Left ventricle myocardium inferior (tissue), 1 donor: ENCODE measurements at regions not wholly inside any gene's neighbourhood (a gene's known extent, or its start where the extent isn't known, plus 50 kb on each side); places are given as distances from the start of the nearest gene placed in this dataset.

Experiments
- DNase-seq: peaks from one replicate; pipeline ENCODE4 v3.0.0-alpha.2; 2020
- H3K27ac ChIP-seq: fragments of 200-600 bp; replicated peaks from 2 replicates; pipeline ENCODE4 v1.8.0; 2021
- H3K27me3 ChIP-seq: fragments of 200-600 bp; 2 replicates; pipeline ENCODE4 v1.8.0; 2021; ENCODE audit warnings: low read depth
- H3K36me3 ChIP-seq: fragments of 200-600 bp; 2 replicates; pipeline ENCODE4 v1.8.0; 2021
- H3K4me1 ChIP-seq: fragments of 200-600 bp; 2 replicates; pipeline ENCODE4 v1.8.0; 2021
- H3K4me3 ChIP-seq: fragments of 200-600 bp; 2 replicates; pipeline ENCODE4 v1.8.0; 2021; ENCODE audit warnings: mild to moderate bottlenecking, moderate library complexity
- H3K9me3 ChIP-seq: fragments of 200-600 bp; replicated peaks from 2 replicates; pipeline ENCODE4 v1.8.0; 2021
- intact Hi-C: fragments of 100-400 bp; cut with micrococcal nuclease; formaldehyde crosslinking; loops from one replicate; pipeline ENCODE4 v1.11.0; 2022
- TF ChIP-seq, protein P1 (sequence below): fragments of 200-600 bp; IDR thresholded peaks from 2 replicates; pipeline ENCODE4 v1.8.0; 2021; ENCODE audit warnings: antibody characterized with exemption, mild to moderate bottlenecking, borderline replicate concordance
- donor health status: DM: no; HTN: yes; CAD: no; lungs with severe emphysema.

GRCh38 chr4:97367878-97368277, 775.4 kb downstream of the STPG2 start:
- H3K27ac ChIP-seq, result no peak overlapping the region
- no peaks in the 10 kb centered on the region for H3K36me3 ChIP-seq
- intact Hi-C loops, result no loop called here
- H3K4me3 ChIP-seq, result no peak overlapping the region
- TF ChIP-seq, protein P1, sequence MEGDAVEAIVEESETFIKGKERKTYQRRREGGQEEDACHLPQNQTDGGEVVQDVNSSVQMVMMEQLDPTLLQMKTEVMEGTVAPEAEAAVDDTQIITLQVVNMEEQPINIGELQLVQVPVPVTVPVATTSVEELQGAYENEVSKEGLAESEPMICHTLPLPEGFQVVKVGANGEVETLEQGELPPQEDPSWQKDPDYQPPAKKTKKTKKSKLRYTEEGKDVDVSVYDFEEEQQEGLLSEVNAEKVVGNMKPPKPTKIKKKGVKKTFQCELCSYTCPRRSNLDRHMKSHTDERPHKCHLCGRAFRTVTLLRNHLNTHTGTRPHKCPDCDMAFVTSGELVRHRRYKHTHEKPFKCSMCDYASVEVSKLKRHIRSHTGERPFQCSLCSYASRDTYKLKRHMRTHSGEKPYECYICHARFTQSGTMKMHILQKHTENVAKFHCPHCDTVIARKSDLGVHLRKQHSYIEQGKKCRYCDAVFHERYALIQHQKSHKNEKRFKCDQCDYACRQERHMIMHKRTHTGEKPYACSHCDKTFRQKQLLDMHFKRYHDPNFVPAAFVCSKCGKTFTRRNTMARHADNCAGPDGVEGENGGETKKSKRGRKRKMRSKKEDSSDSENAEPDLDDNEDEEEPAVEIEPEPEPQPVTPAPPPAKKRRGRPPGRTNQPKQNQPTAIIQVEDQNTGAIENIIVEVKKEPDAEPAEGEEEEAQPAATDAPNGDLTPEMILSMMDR, result no peak
- no peaks in the 10 kb centered on the region for H3K27me3 ChIP-seq
- peaks cover 20% of the 10 kb centered on the region for H3K9me3 ChIP-seq
- no peaks in the 10 kb centered on the region for H3K4me1 ChIP-seq
- no peak for DNase-seq

DNA sequence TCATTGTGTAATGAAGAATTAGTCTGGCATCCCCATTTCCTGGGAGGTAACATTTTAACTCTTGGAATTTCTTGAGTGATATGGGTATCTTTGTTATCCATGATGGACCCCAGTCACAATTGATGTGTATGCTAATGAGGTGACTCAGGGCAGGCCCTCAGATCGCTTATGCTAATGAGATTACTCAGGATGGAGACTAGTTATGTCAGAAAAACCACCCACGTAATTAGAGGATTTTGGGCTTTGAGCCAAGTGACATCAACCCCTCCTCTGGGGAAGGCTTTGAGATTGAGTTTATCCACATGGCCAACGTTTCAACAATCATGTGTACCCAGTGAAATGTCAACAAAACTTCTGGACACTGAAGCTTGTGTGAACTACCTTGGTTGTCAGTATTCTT, 772.7 kb downstream of the STPG2 start:
- no peak overlapping the region for H3K27ac ChIP-seq
- intact Hi-C loops, result no loop called here
- H3K4me3 ChIP-seq, result no peak overlapping the region
- no peaks in the 10 kb centered on the region for H3K4me1 ChIP-seq
- no peaks in the 10 kb centered on the region for H3K27me3 ChIP-seq
- TF ChIP-seq, protein P1, result no peak
- DNase-seq, result no peak
- no peaks in the 10 kb centered on the region for H3K36me3 ChIP-seq
- H3K9me3 ChIP-seq, result peaks cover 10% of the 10 kb centered on the region

GRCh38 chr4:97374526-97374925, 768.8 kb downstream of the STPG2 start:
- intact Hi-C loops, result no loop called here
- Histone ChIP-seq H3K4me1 (no peaks in the 10 kb centered on the region), H3K27ac (no peak overlapping the region), H3K4me3 (no peak overlapping the region), H3K9me3 (peaks cover 15% of the 10 kb centered on the region), H3K36me3 (no peaks in the 10 kb centered on the region), H3K27me3 (no peaks in the 10 kb centered on the region)
- DNase-seq, result no peak
- TF ChIP-seq, protein P1, result no peak

- TF ChIP-seq, protein P1, result no peak
- no peaks in the 10 kb centered on the region for H3K27me3 ChIP-seq
- H3K27ac ChIP-seq, result no peak overlapping the region
- H3K9me3 ChIP-seq, result peaks cover 5% of the 10 kb centered on the region
- intact Hi-C loops, result no loop called here
- H3K4me3 ChIP-seq, result no peak overlapping the region
- no peak for DNase-seq
- no peaks in the 10 kb centered on the region for H3K36me3 ChIP-seq
- no peaks in the 10 kb centered on the region for H3K4me1 ChIP-seq
These were observed 756.3 kb downstream of the STPG2 start for GRCh38 chr4:97386969-97387368.

GRCh38 chr4:97394653-97395052, 748.6 kb downstream of the STPG2 start:
- Histone ChIP-seq H3K4me3 (no peak overlapping the region), H3K4me1 (no peaks in the 10 kb centered on the region), H3K27ac (no peak overlapping the region), H3K36me3 (no peaks in the 10 kb centered on the region), H3K27me3 (no peaks in the 10 kb centered on the region), H3K9me3 (peaks cover 32% of the 10 kb centered on the region)
- TF ChIP-seq, protein P1, result no peak
- DNase-seq, result no peak
- intact Hi-C loops, result no loop called here

DNA sequence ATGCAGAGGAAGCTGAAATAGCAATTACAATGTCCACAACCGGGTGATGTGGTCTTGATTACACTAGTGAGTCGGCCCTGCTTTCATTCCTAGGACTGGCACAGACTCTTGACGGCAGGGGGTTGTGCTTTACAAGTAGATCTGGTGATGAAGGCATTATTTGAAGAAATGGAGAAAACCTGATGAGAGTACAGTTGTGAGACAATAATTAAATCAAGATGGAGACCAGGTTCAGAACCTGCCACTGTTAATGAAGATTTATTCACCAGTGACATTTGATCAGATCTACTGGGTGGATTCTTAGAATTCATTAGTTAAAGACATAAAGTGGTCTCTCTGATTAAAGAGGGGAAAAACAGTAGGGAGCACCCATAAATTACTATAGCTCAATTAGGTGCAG, 747.2 kb downstream of the STPG2 start:
- no peaks in the 10 kb centered on the region for H3K27me3 ChIP-seq
- no peak for DNase-seq
- H3K36me3 ChIP-seq, result no peaks in the 10 kb centered on the region
- no peak overlapping the region for H3K4me3 ChIP-seq
- TF ChIP-seq, protein P1, result no peak
- intact Hi-C loops, result no loop called here
- no peak overlapping the region for H3K27ac ChIP-seq
- no peaks in the 10 kb centered on the region for H3K4me1 ChIP-seq
- H3K9me3 ChIP-seq, result peaks cover 32% of the 10 kb centered on the region
